Fibroblast of lung (primary cell): ENCODE measurements at regions not wholly inside any gene's neighbourhood (a gene's known extent, or its start where the extent isn't known, plus 50 kb on each side); places are given as distances from the start of the nearest gene placed in this dataset.
"Not testable (repeated sequence)": the region's sequence is repeated elsewhere in the genome, so short reads cannot be mapped to it uniquely, and the experiment has no call there.

Source experiments
- DNase-seq, 2 donors: peaks; one replicate each; pipeline versions ENCODE4 v3.0.0 to v3.0.0-alpha.2; 2010; ENCODE audit warnings: low read depth in 2 of 2
- H2AFZ ChIP-seq: 2 replicates; pipeline ENCODE4 v1.5.1; 2012; ENCODE audit warnings: low read length, control low read depth, inconsistent platforms
- H3K27ac ChIP-seq: 2 replicates; pipeline ENCODE4 v1.5.1; 2011; ENCODE audit warnings: low read length, control low read depth; ENCODE audit not compliant: insufficient read depth
- H3K27me3 ChIP-seq: 2 replicates; pipeline ENCODE4 v1.5.1; 2011; ENCODE audit warnings: mild to moderate bottlenecking, low read length; ENCODE audit not compliant: control insufficient read depth, insufficient read depth
- H3K36me3 ChIP-seq: 2 replicates; pipeline ENCODE4 v1.5.1; 2011; ENCODE audit warnings: low read length; ENCODE audit not compliant: control insufficient read depth, insufficient read depth
- H3K4me1 ChIP-seq: 2 replicates; pipeline ENCODE4 v1.5.1; 2011; ENCODE audit warnings: low read length; ENCODE audit not compliant: control insufficient read depth, insufficient read depth; ENCODE audit errors: extremely low read depth
- H3K4me2 ChIP-seq: 2 replicates; pipeline ENCODE4 v1.5.1; 2011; ENCODE audit warnings: low read length, control low read depth; ENCODE audit not compliant: insufficient read depth; ENCODE audit errors: extremely low read depth
- H3K4me3 ChIP-seq, 4 experiments: fragments of 200-600 bp in 1 of 4; sonication (generic) in 1 of 4; replicated peaks in 1 of 4; 2 replicates each; pipeline ENCODE4 v1.5.1; 2011 to 2016; ENCODE audit warnings: low read length in 4 of 4, low read depth in 3 of 4, mild to moderate bottlenecking in 3 of 4, control low read depth in 2 of 4, inconsistent platforms in 1 of 4, mixed read lengths in 1 of 4; ENCODE audit not compliant: insufficient read depth in 1 of 4; ENCODE audit errors: control extremely low read depth in 1 of 4
- H3K79me2 ChIP-seq: 2 replicates; pipeline ENCODE4 v1.5.1; 2012; ENCODE audit warnings: mild to moderate bottlenecking, low read length, inconsistent platforms; ENCODE audit not compliant: control insufficient read depth, insufficient read depth
- H3K9ac ChIP-seq: 2 replicates; pipeline ENCODE4 v1.5.1; 2011; ENCODE audit warnings: mild to moderate bottlenecking, low read length, control low read depth; ENCODE audit not compliant: insufficient read depth
- H3K9me3 ChIP-seq: 2 replicates; pipeline ENCODE4 v1.5.1; 2012; ENCODE audit warnings: low read depth, low read length; ENCODE audit not compliant: control insufficient read depth, insufficient read depth
- H4K20me1 ChIP-seq: 2 replicates; pipeline ENCODE4 v1.5.1; 2011; ENCODE audit warnings: low read length; ENCODE audit not compliant: control insufficient read depth, insufficient read depth; ENCODE audit errors: extremely low read depth
- CTCF ChIP-seq, 2 donors: IDR thresholded peaks in 1 of 2; conservative IDR thresholded peaks in 1 of 2; 1 replicate in 1 of 2; 2 replicates in 1 of 2; pipeline ENCODE4 v1.5.1; 2011 to 2012; ENCODE audit warnings: low read length in 2 of 2, control low read depth in 1 of 2, inconsistent platforms in 1 of 2, low read depth in 1 of 2, mild to moderate bottlenecking in 1 of 2
- EZH2 ChIP-seq: IDR thresholded peaks from 2 replicates; pipeline ENCODE4 v1.5.1; 2012; ENCODE audit warnings: low read length, control low read depth, mild to moderate bottlenecking; ENCODE audit errors: missing control alignments

- no peaks in the 10 kb centered on the region for H3K79me2 ChIP-seq
- no peak overlapping the region for H3K4me3 ChIP-seq
- no peak for TF ChIP-seq CTCF (conservative IDR thresholded peaks at IDR 0.05 in 1 of 2, IDR thresholded peaks at IDR 0.05 in 1 of 2; ENCODE audit: low read depth in 1 of 2, low read length in 2 of 2)
- TF ChIP-seq EZH2 = no peak
- peak in 1 of 2 donors; percentile 12 for DNase-seq
- H3K9me3 ChIP-seq = no peaks in the 10 kb centered on the region
- H3K9ac ChIP-seq = no peak overlapping the region
- no peaks in the 10 kb centered on the region for H3K4me1 ChIP-seq
- no peak overlapping the region for H3K27ac ChIP-seq
- no peak overlapping the region for H2AFZ ChIP-seq
- H4K20me1 ChIP-seq = no peaks in the 10 kb centered on the region
- no peaks in the 10 kb centered on the region for H3K36me3 ChIP-seq
- no peaks in the 10 kb centered on the region for H3K27me3 ChIP-seq
- no peak overlapping the region for H3K4me2 ChIP-seq
Observed at GRCh38 chr10:65416094-65416493, 1509.7 kb upstream of the LRRTM3 start.

GRCh38 chr10:65419629-65420028 lies 1506.2 kb upstream of the LRRTM3 start:
- DNase-seq = no peak
- Histone ChIP-seq H2AFZ (no peak overlapping the region), H3K27me3 (no peaks in the 10 kb centered on the region), H3K9me3 (no peaks in the 10 kb centered on the region), H3K79me2 (no peaks in the 10 kb centered on the region), H3K4me2 (no peak overlapping the region), H3K36me3 (no peaks in the 10 kb centered on the region), H4K20me1 (no peaks in the 10 kb centered on the region), H3K4me3 (no peak overlapping the region), H3K9ac (no peak overlapping the region), H3K27ac (no peak overlapping the region), H3K4me1 (no peaks in the 10 kb centered on the region)
- TF ChIP-seq EZH2 = no peak
- no peak for TF ChIP-seq CTCF (conservative IDR thresholded peaks at IDR 0.05 in 1 of 2, IDR thresholded peaks at IDR 0.05 in 1 of 2; ENCODE audit: low read depth in 1 of 2, low read length in 2 of 2)

- H3K36me3 ChIP-seq = no peaks in the 10 kb centered on the region
- no peaks in the 10 kb centered on the region for H3K27me3 ChIP-seq
- H3K9me3 ChIP-seq = no peaks in the 10 kb centered on the region
- H2AFZ ChIP-seq = no peak overlapping the region
- H3K4me3 ChIP-seq = no peak overlapping the region
- H3K4me1 ChIP-seq = no peaks in the 10 kb centered on the region
- no peak for DNase-seq
- H3K27ac ChIP-seq = no peak overlapping the region
- H4K20me1 ChIP-seq = no peaks in the 10 kb centered on the region
- no peak overlapping the region for H3K4me2 ChIP-seq
- H3K9ac ChIP-seq = no peak overlapping the region
- H3K79me2 ChIP-seq = no peaks in the 10 kb centered on the region
- no peak for TF ChIP-seq EZH2
- TF ChIP-seq CTCF (conservative IDR thresholded peaks at IDR 0.05 in 1 of 2, IDR thresholded peaks at IDR 0.05 in 1 of 2; ENCODE audit: low read depth in 1 of 2, low read length in 2 of 2) = no peak
Observed at GRCh38 chr10:65423043-65423442, 1502.8 kb upstream of the LRRTM3 start.

GRCh38 chr10:65429381-65429780 lies 1496.5 kb upstream of the LRRTM3 start:
- not testable (repeated sequence) for DNase-seq, H3K4me1 ChIP-seq, H3K79me2 ChIP-seq, H3K36me3 ChIP-seq, H3K9me3 ChIP-seq, H3K27ac ChIP-seq, H3K9ac ChIP-seq, H3K27me3 ChIP-seq, H3K4me2 ChIP-seq, H3K4me3 ChIP-seq, H2AFZ ChIP-seq, H4K20me1 ChIP-seq
